ENCODE measurements at regions not wholly inside any gene's neighbourhood (a gene's known extent, or its start where the extent isn't known, plus 50 kb on each side); places are given as distances from the start of the nearest gene placed in this dataset.

DNA sequence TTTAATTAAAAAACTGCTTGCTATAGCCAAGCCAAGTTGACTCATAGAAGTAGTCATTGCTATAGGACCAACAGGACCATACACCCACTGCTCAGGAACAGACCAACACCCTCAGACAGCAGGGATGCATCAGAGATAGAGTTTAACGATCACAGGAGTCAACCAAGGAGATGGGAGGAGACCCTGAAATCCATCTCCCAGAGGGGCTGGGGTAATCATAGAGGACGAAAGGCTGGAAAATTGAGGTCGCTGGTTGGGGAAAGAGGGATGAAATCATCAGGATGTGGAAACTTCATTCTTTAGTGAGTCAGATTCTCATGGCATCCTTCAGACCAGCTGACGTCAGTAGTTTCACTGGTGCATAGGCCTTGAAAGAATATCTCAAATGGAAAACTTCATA is 160.4 kb upstream of the GPC6 start:
- TF ChIP-seq, protein P1, sequence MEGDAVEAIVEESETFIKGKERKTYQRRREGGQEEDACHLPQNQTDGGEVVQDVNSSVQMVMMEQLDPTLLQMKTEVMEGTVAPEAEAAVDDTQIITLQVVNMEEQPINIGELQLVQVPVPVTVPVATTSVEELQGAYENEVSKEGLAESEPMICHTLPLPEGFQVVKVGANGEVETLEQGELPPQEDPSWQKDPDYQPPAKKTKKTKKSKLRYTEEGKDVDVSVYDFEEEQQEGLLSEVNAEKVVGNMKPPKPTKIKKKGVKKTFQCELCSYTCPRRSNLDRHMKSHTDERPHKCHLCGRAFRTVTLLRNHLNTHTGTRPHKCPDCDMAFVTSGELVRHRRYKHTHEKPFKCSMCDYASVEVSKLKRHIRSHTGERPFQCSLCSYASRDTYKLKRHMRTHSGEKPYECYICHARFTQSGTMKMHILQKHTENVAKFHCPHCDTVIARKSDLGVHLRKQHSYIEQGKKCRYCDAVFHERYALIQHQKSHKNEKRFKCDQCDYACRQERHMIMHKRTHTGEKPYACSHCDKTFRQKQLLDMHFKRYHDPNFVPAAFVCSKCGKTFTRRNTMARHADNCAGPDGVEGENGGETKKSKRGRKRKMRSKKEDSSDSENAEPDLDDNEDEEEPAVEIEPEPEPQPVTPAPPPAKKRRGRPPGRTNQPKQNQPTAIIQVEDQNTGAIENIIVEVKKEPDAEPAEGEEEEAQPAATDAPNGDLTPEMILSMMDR (IDR thresholded peaks at IDR 0.05): no peak
- no peak for TF ChIP-seq ZFX (IDR thresholded peaks at IDR 0.05; ENCODE audit: borderline replicate concordance)
- H3K27ac ChIP-seq: no peak overlapping the region

DNA sequence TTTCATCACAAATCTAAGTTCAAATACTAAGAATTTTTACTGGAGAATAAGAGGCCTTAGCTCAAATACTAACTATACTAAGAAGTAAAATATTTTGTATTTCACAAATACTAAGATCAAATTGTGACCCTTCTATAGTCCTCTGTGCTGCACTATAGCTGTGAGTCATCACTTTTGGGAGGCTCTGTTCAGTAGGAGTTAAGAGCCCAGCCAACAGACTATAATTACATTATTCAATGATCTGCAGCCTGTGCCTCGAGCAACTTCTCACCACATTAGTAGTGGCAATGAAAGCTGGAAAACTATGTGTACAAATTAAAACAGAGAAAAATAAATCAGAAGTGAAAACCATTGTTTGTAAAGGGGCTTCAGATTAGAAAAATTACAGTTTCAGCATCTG is 147.3 kb upstream of the GPC6 start:
- TF ChIP-seq ZFX (IDR thresholded peaks at IDR 0.05; ENCODE audit: borderline replicate concordance): no peak
- TF ChIP-seq, protein P1 (IDR thresholded peaks at IDR 0.05): no peak
- H3K27ac ChIP-seq: no peak overlapping the region

DNA sequence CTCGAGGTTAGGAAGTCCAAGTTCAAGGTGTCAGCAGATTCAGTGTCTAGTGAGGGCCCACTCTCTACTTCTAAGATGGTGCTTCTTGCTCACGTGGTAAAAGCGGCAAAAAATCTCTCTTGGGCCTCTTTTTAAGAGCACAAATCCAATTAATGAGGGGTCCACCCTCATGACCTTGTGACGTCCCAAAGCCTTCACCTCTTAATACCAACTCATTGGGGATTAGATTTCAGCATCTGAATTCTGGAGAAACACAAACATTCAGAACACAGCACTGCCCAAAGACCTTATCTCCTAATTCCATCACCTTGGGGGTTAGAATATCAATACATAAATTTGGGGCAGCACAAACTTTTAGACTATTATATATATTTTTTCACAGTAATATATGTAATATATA is 146.4 kb upstream of the GPC6 start:
- no peak overlapping the region for H3K27ac ChIP-seq
- TF ChIP-seq ZFX (IDR thresholded peaks at IDR 0.05; ENCODE audit: borderline replicate concordance): no peak
- TF ChIP-seq, protein P1 (IDR thresholded peaks at IDR 0.05): no peak

DNA sequence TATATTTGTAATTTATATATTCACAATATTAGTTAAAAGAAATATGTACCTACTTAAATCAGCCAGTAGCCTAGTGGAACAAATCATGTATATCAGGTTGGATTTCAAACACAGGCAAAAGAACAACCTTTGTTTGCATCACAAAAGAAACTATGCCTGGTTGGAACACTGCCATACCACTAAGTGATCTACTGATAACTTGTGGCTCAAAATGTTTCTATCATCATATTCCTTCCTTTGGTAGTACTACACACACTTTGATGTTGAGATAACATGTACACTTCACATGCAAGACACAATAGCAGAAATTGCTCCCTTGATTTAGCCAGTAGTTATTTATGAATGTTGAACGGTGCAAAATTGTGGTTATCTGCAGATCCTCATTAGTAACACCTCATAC is 146.0 kb upstream of the GPC6 start:
- no peak overlapping the region for H3K27ac ChIP-seq
- TF ChIP-seq ZFX (IDR thresholded peaks at IDR 0.05; ENCODE audit: borderline replicate concordance): no peak
- TF ChIP-seq, protein P1 (IDR thresholded peaks at IDR 0.05): no peak

DNA sequence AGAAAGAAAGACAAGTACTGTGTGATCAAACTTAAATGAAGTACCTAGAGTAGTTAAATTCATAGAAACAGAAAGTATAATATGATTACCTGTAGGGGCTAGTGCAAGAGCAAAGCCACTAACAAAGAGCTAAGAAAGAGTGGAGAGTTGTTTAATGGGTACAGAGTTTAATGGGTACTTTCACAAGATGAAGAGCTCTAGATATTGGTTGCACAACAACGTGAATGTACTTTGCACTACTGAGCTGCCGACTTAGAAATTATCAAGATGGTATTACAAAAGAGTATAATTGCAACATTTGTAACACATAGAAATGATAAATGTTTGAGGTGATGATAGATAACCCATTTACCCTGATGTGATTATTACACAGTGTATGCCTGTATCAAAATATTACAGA is 140.3 kb upstream of the GPC6 start:
- TF ChIP-seq, protein P1 (IDR thresholded peaks at IDR 0.05): no peak
- no peak for TF ChIP-seq ZFX (IDR thresholded peaks at IDR 0.05; ENCODE audit: borderline replicate concordance)
- no peak overlapping the region for H3K27ac ChIP-seq

DNA sequence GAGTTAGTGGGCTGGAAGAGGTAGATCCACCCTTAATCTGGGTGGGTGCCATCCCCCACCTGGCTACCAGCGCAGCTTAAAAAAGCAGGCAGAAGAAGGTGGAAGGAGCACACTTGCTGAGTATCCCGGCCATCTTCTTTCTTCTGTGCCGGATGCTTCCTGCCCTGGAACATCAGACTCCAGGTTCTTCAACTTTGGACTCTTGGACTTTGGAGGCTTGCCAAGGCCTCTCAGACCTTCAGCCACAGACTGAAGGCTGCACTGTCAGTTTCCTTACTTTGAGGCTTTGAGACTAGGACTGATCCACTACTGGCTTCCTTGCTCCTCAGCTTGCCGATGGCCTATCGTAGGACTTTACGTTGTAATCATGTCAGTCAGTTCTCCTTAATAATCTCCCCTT is 127.6 kb upstream of the GPC6 start:
- TF ChIP-seq ZFX (IDR thresholded peaks at IDR 0.05; ENCODE audit: borderline replicate concordance): no peak
- TF ChIP-seq, protein P1 (IDR thresholded peaks at IDR 0.05): no peak
- H3K27ac ChIP-seq: peak overlapping the region; percentile 25; the same call in 1 of the 2 replicates

DNA sequence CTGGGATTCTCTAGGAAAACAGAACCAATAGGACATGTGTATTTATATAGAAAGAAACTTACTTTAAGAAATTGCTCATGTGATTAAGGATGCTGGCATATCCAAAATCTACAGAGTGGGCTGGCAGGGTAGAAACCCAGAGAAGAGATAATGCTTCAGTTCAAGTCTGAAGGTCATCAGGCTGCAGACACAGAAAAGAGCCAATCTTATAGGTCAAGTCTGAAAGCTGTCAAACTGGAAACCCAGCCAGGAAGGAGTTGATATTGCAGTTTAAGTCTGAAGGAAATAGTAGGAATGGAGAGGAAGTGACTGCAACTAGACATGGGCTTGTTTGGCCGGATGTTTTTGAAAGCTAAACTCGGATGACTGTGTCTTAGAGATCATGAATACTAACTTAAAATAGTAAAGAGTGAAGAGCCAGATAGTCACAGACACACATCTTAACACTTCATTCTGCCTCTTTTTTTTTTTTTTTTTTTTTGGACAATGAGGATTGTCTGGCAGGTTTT is 125.3 kb upstream of the GPC6 start:
- TF ChIP-seq, protein P1 (IDR thresholded peaks at IDR 0.05): no peak
- TF ChIP-seq ZFX (IDR thresholded peaks at IDR 0.05; ENCODE audit: borderline replicate concordance): no peak

More for the DNA sequence above, 125.3 kb upstream of the GPC6 start:
- H3K27ac ChIP-seq: no peak overlapping the region

Data from 22Rv1 (cell line).